A549 (cell line): ENCODE measurements at regions not wholly inside any gene's neighbourhood (a gene's known extent, or its start where the extent isn't known, plus 50 kb on each side); places are given as distances from the start of the nearest gene placed in this dataset.

ENCODE experiments used
- ATAC-seq, 2 experiments: fragments of 200-7000 bp in 1 of 2; fragments of >200 bp in 1 of 2; cut with Nextera tagmentation in 1 of 2; cut with Tn5 transposase in 1 of 2; 3 replicates each; pipeline versions ENCODE4 v1.8.0 to v1.9.1; 2018 to 2020; ENCODE audit warnings: mild to moderate bottlenecking in 1 of 2, moderate library complexity in 1 of 2
- CTCF ChIA-PET: fragments of 300-600 bp; sonication (Branson Sonifier 250); formaldehyde crosslinking; extraction: SDS; loops from one replicate; lab custom pipeline; 2021; ENCODE audit warnings: antibody characterized with exemption, inconsistent platforms; lab: Yijun Ruan, JAX
- POLR2A ChIA-PET: fragments of 350-600 bp; formaldehyde crosslinking; extraction: SDS; loops from one replicate; lab custom pipeline; 2021; ENCODE audit warnings: antibody characterized with exemption, inconsistent platforms; lab: Yijun Ruan, JAX
- DNase-seq, 2 experiments: peaks; one replicate each; pipeline versions ENCODE4 v3.0.0 to v3.0.0-alpha.2; 2011 to 2016; ENCODE audit warnings: low read depth in 1 of 2, low spot score in 1 of 2
- FAIRE-seq: peaks from 2 replicates; lab custom pipeline; 2011; peaks lifted over from hg19 to GRCh38; lab: Jason Lieb, UNC
- H3K27ac ChIP-seq, 2 experiments: fragments of >200 bp; sonication (Bioruptor Twin); formaldehyde crosslinking; 3 replicates each; pipeline ENCODE4 v1.5.1; 2016 to 2017
- H3K4me1 ChIP-seq: fragments of >200 bp; sonication (Bioruptor Twin); formaldehyde crosslinking; 3 replicates; pipeline ENCODE4 v1.6.1; 2016
- H3K4me2 ChIP-seq: fragments of >200 bp; sonication (Bioruptor Twin); formaldehyde crosslinking; 3 replicates; pipeline ENCODE4 v1.6.1; 2016
- H3K4me3 ChIP-seq: fragments of >200 bp; sonication (Bioruptor Twin); formaldehyde crosslinking; 3 replicates; pipeline ENCODE4 v1.5.1; 2016
- H3K9me3 ChIP-seq: fragments of >200 bp; sonication (Bioruptor Twin); formaldehyde crosslinking; 3 replicates; pipeline ENCODE4 v1.6.1; 2016
- CBX2 ChIP-seq: fragments of 200-600 bp; sonication (generic); IDR thresholded peaks from 2 replicates; pipeline ENCODE4 v1.6.1; 2016; ENCODE audit warnings: low read depth, mild to moderate bottlenecking, borderline replicate concordance
- CEBPB ChIP-seq, 2 experiments: fragments of >200 bp in 1 of 2; sonication (Bioruptor Twin) in 1 of 2; formaldehyde crosslinking in 1 of 2; IDR thresholded peaks; 2 replicates each; pipeline ENCODE4 v1.6.1; 2012 to 2016
- CHD2 ChIP-seq: fragments of 150-350 bp; IDR thresholded peaks from 2 replicates; pipeline ENCODE4 v1.6.1; 2014; ENCODE audit warnings: low read length; ENCODE audit not compliant: partially characterized antibody
- CHD4 ChIP-seq: fragments of 200-600 bp; sonication (generic); IDR thresholded peaks from 2 replicates; pipeline ENCODE4 v1.6.1; 2016; ENCODE audit warnings: antibody characterized with exemption, mild to moderate bottlenecking, borderline replicate concordance
- ELK1 ChIP-seq: fragments of 150-350 bp; IDR thresholded peaks from 2 replicates; pipeline ENCODE4 v1.6.1; 2014; ENCODE audit warnings: low read depth, mild to moderate bottlenecking, low read length
- FOSB ChIP-seq: fragments of 250-450 bp; sonication (Bioruptor Pico); IDR thresholded peaks from 2 replicates; pipeline ENCODE4 v1.5.0; 2020; ENCODE audit warnings: mild to moderate bottlenecking, moderate library complexity
- GATA3 ChIP-seq: IDR thresholded peaks from 2 replicates; pipeline ENCODE4 v1.6.1; 2012; ENCODE audit warnings: borderline replicate concordance
- HDAC2 ChIP-seq: fragments of 200-600 bp; sonication (generic); IDR thresholded peaks from 2 replicates; pipeline ENCODE4 v1.6.1; 2016
- HOXA7 ChIP-seq: fragments of 250-450 bp; sonication (Bioruptor Pico); IDR thresholded peaks from 2 replicates; pipeline ENCODE4 v1.5.0; 2020; ENCODE audit warnings: mild to moderate bottlenecking, moderate library complexity
- JUN ChIP-seq, 2 experiments: fragments of >200 bp; sonication (Bioruptor Twin); formaldehyde crosslinking; IDR thresholded peaks; 2 replicates in 1 of 2; 3 replicates in 1 of 2; pipeline ENCODE4 v1.6.1; 2016 to 2017
- JUNB ChIP-seq: fragments of >200 bp; sonication (Bioruptor Twin); formaldehyde crosslinking; IDR thresholded peaks from 2 replicates; pipeline ENCODE4 v1.6.1; 2016
- KDM1A ChIP-seq: fragments of 200-600 bp; sonication (generic); IDR thresholded peaks from 2 replicates; pipeline ENCODE4 v1.6.1; 2016; ENCODE audit warnings: low read depth, mild to moderate bottlenecking
- MYC ChIP-seq: IDR thresholded peaks from 2 replicates; pipeline ENCODE4 v1.6.1; 2012; ENCODE audit warnings: mild to moderate bottlenecking, inconsistent platforms, low read length, improper control_type of control experiment, borderline replicate concordance
- NFE2L2 ChIP-seq: fragments of 150-350 bp; conservative IDR thresholded peaks from 2 replicates; pipeline ENCODE4 v1.6.1; 2014; ENCODE audit warnings: low read length
- NPAS2 ChIP-seq: fragments of 250-450 bp; sonication (Bioruptor Pico); IDR thresholded peaks from 2 replicates; pipeline ENCODE4 v1.8.0; 2022; ENCODE audit warnings: mild to moderate bottlenecking, moderate library complexity, borderline replicate concordance
- PHF8 ChIP-seq: fragments of 200-600 bp; sonication (generic); IDR thresholded peaks from 2 replicates; pipeline ENCODE4 v1.6.1; 2016; ENCODE audit warnings: low read depth, mild to moderate bottlenecking, antibody characterized with exemption, moderate library complexity, borderline replicate concordance
- RARB ChIP-seq: fragments of 250-450 bp; sonication (Bioruptor Pico); IDR thresholded peaks from 2 replicates; pipeline ENCODE4 v1.8.0; 2021; ENCODE audit warnings: mild to moderate bottlenecking, moderate library complexity
- RCOR1 ChIP-seq: fragments of 150-350 bp; IDR thresholded peaks from 2 replicates; pipeline ENCODE4 v1.6.1; 2014; ENCODE audit warnings: antibody characterized with exemption, low read length, low read depth
- RNF2 ChIP-seq: fragments of 200-600 bp; sonication (generic); IDR thresholded peaks from 2 replicates; pipeline ENCODE4 v1.6.1; 2016; ENCODE audit warnings: low read depth, mild to moderate bottlenecking, antibody characterized with exemption, moderate library complexity, borderline replicate concordance
- SMC3 ChIP-seq: fragments of >200 bp; sonication (Bioruptor Twin); formaldehyde crosslinking; IDR thresholded peaks from 3 replicates; pipeline ENCODE4 v1.6.1; 2018; ENCODE audit warnings: inconsistent platforms
- SREBF2 ChIP-seq: fragments of 450-650 bp; IDR thresholded peaks from 2 replicates; pipeline ENCODE4 v1.6.1; 2014; ENCODE audit warnings: mild to moderate bottlenecking, moderate library complexity
- TFCP2L1 ChIP-seq: fragments of 250-450 bp; sonication (Bioruptor Pico); IDR thresholded peaks from 2 replicates; pipeline ENCODE4 v1.5.0; 2021; ENCODE audit warnings: mild to moderate bottlenecking
- ZFP36 ChIP-seq: fragments of 450-650 bp; IDR thresholded peaks from 2 replicates; pipeline ENCODE4 v1.6.1; 2014; ENCODE audit warnings: borderline replicate concordance; ENCODE audit not compliant: partially characterized antibody
- ZNF302 ChIP-seq: fragments of 250-450 bp; sonication (Bioruptor Pico); IDR thresholded peaks from 2 replicates; pipeline ENCODE4 v1.9.0; 2021; ENCODE audit warnings: inconsistent platforms, mild to moderate bottlenecking, moderate library complexity
- ZSCAN20 ChIP-seq: fragments of 250-450 bp; sonication (Bioruptor Pico); IDR thresholded peaks from 2 replicates; pipeline ENCODE4 v1.8.0; 2022; ENCODE audit warnings: mild to moderate bottlenecking, moderate library complexity
- WGBS: methylation state at CpG from one replicate; pipeline ENCODE4 v1.1.6; 2017; ENCODE audit errors: missing lambda C conversion rate; 5-methylcytosine and 5-hydroxymethylcytosine counted together
- TF ChIP-seq, protein P1 (sequence below): IDR thresholded peaks from 2 replicates; pipeline ENCODE4 v1.6.1; 2012
- TF ChIP-seq, protein P2 (sequence below): fragments of 450-650 bp; IDR thresholded peaks from 2 replicates; pipeline ENCODE4 v1.6.1; 2014; ENCODE audit warnings: antibody characterized with exemption

DNA sequence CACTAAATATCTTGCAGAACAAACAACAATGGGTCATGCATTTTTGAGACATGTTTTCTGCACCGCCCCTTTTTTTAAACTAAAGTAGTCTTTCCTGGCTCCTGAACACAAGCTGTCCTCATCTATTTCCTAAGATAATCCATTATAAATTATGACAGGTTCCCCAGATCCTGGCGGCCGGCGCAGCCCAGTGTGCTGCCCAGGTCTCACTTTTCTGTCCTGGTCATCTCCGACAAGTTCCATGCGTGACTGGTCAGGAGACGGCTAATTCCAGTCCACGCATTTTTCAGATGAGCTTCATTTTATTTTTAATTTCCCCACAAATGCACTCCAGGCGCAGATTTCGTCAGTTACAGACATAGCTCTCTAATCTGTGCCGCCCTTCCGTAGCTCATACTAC is 92.9 kb upstream of the EGFLAM start:
- FAIRE-seq: no peak
- no peak overlapping the region for H3K27ac ChIP-seq
- H3K4me2 ChIP-seq: no peak overlapping the region
- no peak for TF ChIP-seq CHD2
- TF ChIP-seq, all 56 proteins: peak for 0
- ATAC-seq: no peak
- no peaks in the 10 kb centered on the region for H3K9me3 ChIP-seq
- CTCF ChIA-PET: interaction anchor here (3.4 kb wide), 1 partner anchor 27 kb away, joined by 12 read pairs; no protein-coding TSS in a partner anchor
- no peak overlapping the region for H3K4me3 ChIP-seq
- 76% methylated on average over 12 of the region's 12 CpGs for WGBS
- no peak for DNase-seq
- H3K4me1 ChIP-seq: no peaks in the 10 kb centered on the region
- POLR2A ChIA-PET: no interaction called here

DNA sequence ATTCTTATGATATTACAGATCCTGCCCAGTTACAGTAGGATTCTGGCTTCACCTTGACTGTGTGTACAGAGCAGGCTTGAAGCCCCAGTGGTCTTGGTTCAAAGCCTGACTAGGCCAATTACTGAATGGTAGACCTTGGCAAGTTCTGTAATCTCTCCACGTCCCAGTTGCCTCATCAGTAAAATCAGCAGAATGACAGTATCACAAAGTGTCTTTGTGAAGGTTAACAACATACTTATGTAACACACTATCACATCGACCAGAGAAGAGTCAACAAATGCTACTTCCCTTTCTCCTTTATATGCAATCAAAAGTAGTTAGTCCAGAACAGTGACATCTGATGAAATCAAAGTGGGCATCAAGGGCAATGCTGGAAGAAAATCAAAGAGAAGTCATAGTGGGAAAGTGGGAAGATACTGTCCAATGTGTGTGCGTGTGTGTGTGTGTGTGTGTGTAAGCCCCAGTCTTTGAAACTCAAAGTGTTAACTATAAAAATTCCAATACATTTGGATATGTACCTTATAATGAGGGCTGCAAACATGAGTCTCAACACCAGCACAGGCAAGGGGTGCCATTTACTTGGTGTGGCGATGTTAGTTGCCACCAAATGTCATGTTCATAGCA is 93.5 kb upstream of the EGFLAM start:
- DNase-seq (no peak), ATAC-seq (no peak)
- 13% methylated on average over 4 of the region's 4 CpGs for WGBS
- Histone ChIP-seq H3K4me1 (no peaks in the 10 kb centered on the region), H3K9me3 (no peaks in the 10 kb centered on the region), H3K4me2 (no peak overlapping the region), H3K27ac (no peak overlapping the region)
- TF ChIP-seq CEBPB (IDR thresholded peaks at IDR 0.05) (no peak), HDAC2 (no peak), HOXA7 (CRISPR knock-in tag) (no peak), PHF8 (no peak), RCOR1 (no peak), FOSB (CRISPR knock-in tag) (no peak), ZSCAN20 (no peak), NFE2L2 (no peak), CHD2 (no peak), ZNF302 (CRISPR knock-in tag) (no peak), ELK1 (no peak), RNF2 (no peak), JUN (IDR thresholded peaks at IDR 0.05) (no peak)
- TF ChIP-seq, protein P1, sequence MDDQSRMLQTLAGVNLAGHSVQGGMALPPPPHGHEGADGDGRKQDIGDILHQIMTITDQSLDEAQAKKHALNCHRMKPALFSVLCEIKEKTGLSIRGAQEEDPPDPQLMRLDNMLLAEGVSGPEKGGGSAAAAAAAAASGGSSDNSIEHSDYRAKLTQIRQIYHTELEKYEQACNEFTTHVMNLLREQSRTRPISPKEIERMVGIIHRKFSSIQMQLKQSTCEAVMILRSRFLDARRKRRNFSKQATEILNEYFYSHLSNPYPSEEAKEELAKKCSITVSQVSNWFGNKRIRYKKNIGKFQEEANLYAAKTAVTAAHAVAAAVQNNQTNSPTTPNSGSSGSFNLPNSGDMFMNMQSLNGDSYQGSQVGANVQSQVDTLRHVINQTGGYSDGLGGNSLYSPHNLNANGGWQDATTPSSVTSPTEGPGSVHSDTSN: no peak
- TF ChIP-seq, all 56 proteins: peak for 0
- no peak for FAIRE-seq
- no peak overlapping the region for H3K4me3 ChIP-seq
- ChIA-PET CTCF (interaction anchor here (3.4 kb wide), 1 partner anchor 27 kb away, joined by 12 read pairs; no protein-coding TSS in a partner anchor), POLR2A (no interaction called here)

GRCh38 chr5:38163636-38164237 is 94.6 kb upstream of the EGFLAM start:
- Histone ChIP-seq H3K4me1 (no peaks in the 10 kb centered on the region), H3K4me2 (no peak overlapping the region), H3K9me3 (no peaks in the 10 kb centered on the region), H3K27ac (no peak overlapping the region), H3K4me3 (no peak overlapping the region)
- ATAC-seq (no peak), FAIRE-seq (no peak), DNase-seq (no peak)
- CTCF ChIA-PET: no interaction called here
- TF ChIP-seq SMC3: no peak
- TF ChIP-seq PHF8: no peak
- TF ChIP-seq, protein P2, sequence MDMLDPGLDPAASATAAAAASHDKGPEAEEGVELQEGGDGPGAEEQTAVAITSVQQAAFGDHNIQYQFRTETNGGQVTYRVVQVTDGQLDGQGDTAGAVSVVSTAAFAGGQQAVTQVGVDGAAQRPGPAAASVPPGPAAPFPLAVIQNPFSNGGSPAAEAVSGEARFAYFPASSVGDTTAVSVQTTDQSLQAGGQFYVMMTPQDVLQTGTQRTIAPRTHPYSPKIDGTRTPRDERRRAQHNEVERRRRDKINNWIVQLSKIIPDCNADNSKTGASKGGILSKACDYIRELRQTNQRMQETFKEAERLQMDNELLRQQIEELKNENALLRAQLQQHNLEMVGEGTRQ: no peak
- no peak for TF ChIP-seq RARB (CRISPR knock-in tag)
- TF ChIP-seq GATA3: no peak
- no peak for TF ChIP-seq NFE2L2
- no peak for TF ChIP-seq MYC
- TF ChIP-seq NPAS2 (CRISPR knock-in tag): no peak
- TF ChIP-seq KDM1A: no peak
- no peak for TF ChIP-seq ZFP36
- no peak for TF ChIP-seq HOXA7 (CRISPR knock-in tag)
- no peak for TF ChIP-seq JUNB
- TF ChIP-seq TFCP2L1: no peak
- TF ChIP-seq SREBF2: no peak
- no peak for TF ChIP-seq CBX2
- TF ChIP-seq CHD4: no peak
- 26% methylated on average over 4 of the region's 4 CpGs for WGBS
- POLR2A ChIA-PET: no interaction called here
